ENCODE measurements at regions not wholly inside any gene's neighbourhood (a gene's known extent, or its start where the extent isn't known, plus 50 kb on each side); places are given as distances from the start of the nearest gene placed in this dataset.

DNA sequence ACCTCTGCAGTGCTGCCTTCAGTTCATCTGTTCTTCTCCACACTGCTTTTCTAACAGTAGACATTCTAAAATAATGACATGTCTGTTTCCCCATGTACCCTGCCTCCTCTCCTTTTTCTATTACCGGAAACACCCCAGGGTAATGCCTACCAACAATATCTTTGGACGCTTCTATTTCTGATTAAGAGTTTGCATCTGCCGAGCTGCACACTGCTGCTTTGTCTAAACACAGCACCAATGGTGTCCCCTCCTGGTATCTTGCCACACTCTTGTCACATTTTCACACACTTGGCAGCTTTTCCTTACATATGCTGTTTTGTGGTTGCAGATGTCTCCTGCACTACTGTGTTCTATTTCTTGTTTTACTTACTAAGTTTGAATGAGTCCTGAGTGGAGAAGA lies 288.8 kb downstream of the GRIA2 start:
- no peaks in the 10 kb centered on the region for H4K20me1 ChIP-seq (ENCODE audit: insufficient read depth, low read length)
- TF ChIP-seq, protein P1, sequence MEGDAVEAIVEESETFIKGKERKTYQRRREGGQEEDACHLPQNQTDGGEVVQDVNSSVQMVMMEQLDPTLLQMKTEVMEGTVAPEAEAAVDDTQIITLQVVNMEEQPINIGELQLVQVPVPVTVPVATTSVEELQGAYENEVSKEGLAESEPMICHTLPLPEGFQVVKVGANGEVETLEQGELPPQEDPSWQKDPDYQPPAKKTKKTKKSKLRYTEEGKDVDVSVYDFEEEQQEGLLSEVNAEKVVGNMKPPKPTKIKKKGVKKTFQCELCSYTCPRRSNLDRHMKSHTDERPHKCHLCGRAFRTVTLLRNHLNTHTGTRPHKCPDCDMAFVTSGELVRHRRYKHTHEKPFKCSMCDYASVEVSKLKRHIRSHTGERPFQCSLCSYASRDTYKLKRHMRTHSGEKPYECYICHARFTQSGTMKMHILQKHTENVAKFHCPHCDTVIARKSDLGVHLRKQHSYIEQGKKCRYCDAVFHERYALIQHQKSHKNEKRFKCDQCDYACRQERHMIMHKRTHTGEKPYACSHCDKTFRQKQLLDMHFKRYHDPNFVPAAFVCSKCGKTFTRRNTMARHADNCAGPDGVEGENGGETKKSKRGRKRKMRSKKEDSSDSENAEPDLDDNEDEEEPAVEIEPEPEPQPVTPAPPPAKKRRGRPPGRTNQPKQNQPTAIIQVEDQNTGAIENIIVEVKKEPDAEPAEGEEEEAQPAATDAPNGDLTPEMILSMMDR (IDR thresholded peaks at IDR 0.05; ENCODE audit: low read depth, low read length): no peak
- no peak for TF ChIP-seq EZH2phosphoT487 (IDR thresholded peaks at IDR 0.05; ENCODE audit: low read depth)
- peaks cover 7% of the 10 kb centered on the region for H3K4me1 ChIP-seq (ENCODE audit: low read length)
- no peaks in the 10 kb centered on the region for H3K27me3 ChIP-seq (ENCODE audit: low read depth, low read length)
- H3K4me3 ChIP-seq (ENCODE audit: low read length): no peak overlapping the region; the same call in 1 of the 2 replicates
- no peak overlapping the region for H3K27ac ChIP-seq (ENCODE audit: low read length)
- no peaks in the 10 kb centered on the region for H3K79me2 ChIP-seq (ENCODE audit: low read length)
- H2AFZ ChIP-seq (ENCODE audit: low read depth, low read length): peak overlapping the region; percentile 51; the same call in 1 of the 2 replicates
- no peak overlapping the region for H3K9ac ChIP-seq (ENCODE audit: low read length)
- H3K4me2 ChIP-seq (ENCODE audit: low read length): peak overlapping the region; percentile 31
- H3K9me3 ChIP-seq (ENCODE audit: insufficient read depth, low read length): no peaks in the 10 kb centered on the region
- no peaks in the 10 kb centered on the region for H3K36me3 ChIP-seq (replicated peaks; ENCODE audit: low read depth, low read length)

- no peak overlapping the region for H3K4me3 ChIP-seq (ENCODE audit: low read length)
- H3K4me2 ChIP-seq (ENCODE audit: low read length): no peak overlapping the region
- no peak overlapping the region for H2AFZ ChIP-seq (ENCODE audit: low read depth, low read length)
- H3K79me2 ChIP-seq (ENCODE audit: low read length): no peaks in the 10 kb centered on the region
- H3K36me3 ChIP-seq (replicated peaks; ENCODE audit: low read depth, low read length): no peaks in the 10 kb centered on the region
- no peaks in the 10 kb centered on the region for H4K20me1 ChIP-seq (ENCODE audit: insufficient read depth, low read length)
- no peaks in the 10 kb centered on the region for H3K27me3 ChIP-seq (ENCODE audit: low read depth, low read length)
- no peak overlapping the region for H3K9ac ChIP-seq (ENCODE audit: low read length)
- no peaks in the 10 kb centered on the region for H3K4me1 ChIP-seq (ENCODE audit: low read length)
- no peak for TF ChIP-seq EZH2phosphoT487 (IDR thresholded peaks at IDR 0.05; ENCODE audit: low read depth)
- TF ChIP-seq, protein P1 (IDR thresholded peaks at IDR 0.05; ENCODE audit: low read depth, low read length): no peak
- H3K9me3 ChIP-seq (ENCODE audit: insufficient read depth, low read length): no peaks in the 10 kb centered on the region
- H3K27ac ChIP-seq (ENCODE audit: low read length): no peak overlapping the region
Observed at GRCh38 chr4:157502656-157503055, 282.1 kb downstream of the GRIA2 start.

- Histone ChIP-seq H4K20me1 (ENCODE audit: insufficient read depth, low read length) (no peaks in the 10 kb centered on the region), H3K79me2 (ENCODE audit: low read length) (no peaks in the 10 kb centered on the region), H3K36me3 (replicated peaks; ENCODE audit: low read depth, low read length) (no peaks in the 10 kb centered on the region), H3K4me3 (ENCODE audit: low read length) (no peak overlapping the region), H3K27ac (ENCODE audit: low read length) (no peak overlapping the region), H3K27me3 (ENCODE audit: low read depth, low read length) (no peaks in the 10 kb centered on the region), H3K4me2 (ENCODE audit: low read length) (peak overlapping the region; percentile 10), H3K9ac (ENCODE audit: low read length) (no peak overlapping the region), H2AFZ (ENCODE audit: low read depth, low read length) (no peak overlapping the region), H3K4me1 (ENCODE audit: low read length) (no peaks in the 10 kb centered on the region), H3K9me3 (ENCODE audit: insufficient read depth, low read length) (no peaks in the 10 kb centered on the region)
- TF ChIP-seq, protein P1 (IDR thresholded peaks at IDR 0.05; ENCODE audit: low read depth, low read length): no peak
- TF ChIP-seq EZH2phosphoT487 (IDR thresholded peaks at IDR 0.05; ENCODE audit: low read depth): no peak
Observed at GRCh38 chr4:157459785-157460184, 239.3 kb downstream of the GRIA2 start.

DNA sequence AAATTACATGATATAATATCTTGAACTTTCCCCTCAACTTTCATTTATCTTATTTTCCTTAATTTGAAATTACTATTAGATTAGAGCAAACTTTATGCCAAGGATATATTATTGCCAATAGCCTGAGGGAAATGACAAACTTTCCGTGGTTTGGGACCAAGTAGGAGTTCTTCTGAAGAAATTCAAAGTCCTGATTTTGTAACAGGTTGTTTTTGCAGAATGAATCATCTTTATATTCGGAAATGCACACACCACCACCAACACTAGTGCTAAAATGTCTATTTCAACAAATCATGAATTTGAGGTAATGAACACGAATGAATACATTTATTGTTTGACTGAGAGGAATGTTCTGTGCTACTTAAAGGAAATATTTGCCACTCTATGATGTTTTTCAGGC lies 226.7 kb downstream of the GRIA2 start:
- TF ChIP-seq, protein P1 (IDR thresholded peaks at IDR 0.05; ENCODE audit: low read depth, low read length): no peak
- H3K4me1 ChIP-seq (ENCODE audit: low read length): no peaks in the 10 kb centered on the region
- no peak overlapping the region for H3K4me2 ChIP-seq (ENCODE audit: low read length)
- H3K9ac ChIP-seq (ENCODE audit: low read length): no peak overlapping the region
- H3K36me3 ChIP-seq (replicated peaks; ENCODE audit: low read depth, low read length): no peaks in the 10 kb centered on the region
- H3K27ac ChIP-seq (ENCODE audit: low read length): no peak overlapping the region
- no peaks in the 10 kb centered on the region for H3K79me2 ChIP-seq (ENCODE audit: low read length)
- no peak overlapping the region for H2AFZ ChIP-seq (ENCODE audit: low read depth, low read length)
- H4K20me1 ChIP-seq (ENCODE audit: insufficient read depth, low read length): no peaks in the 10 kb centered on the region
- H3K27me3 ChIP-seq (ENCODE audit: low read depth, low read length): no peaks in the 10 kb centered on the region
- H3K9me3 ChIP-seq (ENCODE audit: insufficient read depth, low read length): no peaks in the 10 kb centered on the region
- H3K4me3 ChIP-seq (ENCODE audit: low read length): no peak overlapping the region
